ENCODE measurements at regions not wholly inside any gene's neighbourhood (a gene's known extent, or its start where the extent isn't known, plus 50 kb on each side); places are given as distances from the start of the nearest gene placed in this dataset.

DNA sequence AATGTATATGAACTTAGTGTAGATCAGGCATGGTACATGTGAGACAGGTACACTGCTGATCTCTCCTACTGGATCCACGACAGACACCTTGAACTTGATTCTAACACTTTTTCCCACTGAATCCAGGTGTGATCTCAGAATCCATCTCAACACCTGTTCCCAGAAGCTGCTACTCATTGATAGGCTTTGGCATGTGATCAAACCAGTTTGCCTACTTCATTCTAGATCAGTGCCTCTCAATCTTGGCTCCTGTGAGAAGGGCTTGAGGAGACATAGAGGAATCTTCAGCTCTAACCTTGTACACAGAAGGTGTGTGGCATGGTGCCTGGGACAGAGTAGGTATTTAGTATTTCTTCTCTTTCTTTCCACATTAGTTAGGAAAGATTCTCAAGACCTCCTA lies 212.3 kb upstream of the ATP5MC3 start:
- no peak overlapping the region for H3K4me3 ChIP-seq (ENCODE audit: low read depth, low read length)
- no peak for DNase-seq (ENCODE audit: low read depth)
- TF ChIP-seq, protein P1, sequence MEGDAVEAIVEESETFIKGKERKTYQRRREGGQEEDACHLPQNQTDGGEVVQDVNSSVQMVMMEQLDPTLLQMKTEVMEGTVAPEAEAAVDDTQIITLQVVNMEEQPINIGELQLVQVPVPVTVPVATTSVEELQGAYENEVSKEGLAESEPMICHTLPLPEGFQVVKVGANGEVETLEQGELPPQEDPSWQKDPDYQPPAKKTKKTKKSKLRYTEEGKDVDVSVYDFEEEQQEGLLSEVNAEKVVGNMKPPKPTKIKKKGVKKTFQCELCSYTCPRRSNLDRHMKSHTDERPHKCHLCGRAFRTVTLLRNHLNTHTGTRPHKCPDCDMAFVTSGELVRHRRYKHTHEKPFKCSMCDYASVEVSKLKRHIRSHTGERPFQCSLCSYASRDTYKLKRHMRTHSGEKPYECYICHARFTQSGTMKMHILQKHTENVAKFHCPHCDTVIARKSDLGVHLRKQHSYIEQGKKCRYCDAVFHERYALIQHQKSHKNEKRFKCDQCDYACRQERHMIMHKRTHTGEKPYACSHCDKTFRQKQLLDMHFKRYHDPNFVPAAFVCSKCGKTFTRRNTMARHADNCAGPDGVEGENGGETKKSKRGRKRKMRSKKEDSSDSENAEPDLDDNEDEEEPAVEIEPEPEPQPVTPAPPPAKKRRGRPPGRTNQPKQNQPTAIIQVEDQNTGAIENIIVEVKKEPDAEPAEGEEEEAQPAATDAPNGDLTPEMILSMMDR (IDR thresholded peaks at IDR 0.05; ENCODE audit: insufficient read depth, low read length), result no peak

DNA sequence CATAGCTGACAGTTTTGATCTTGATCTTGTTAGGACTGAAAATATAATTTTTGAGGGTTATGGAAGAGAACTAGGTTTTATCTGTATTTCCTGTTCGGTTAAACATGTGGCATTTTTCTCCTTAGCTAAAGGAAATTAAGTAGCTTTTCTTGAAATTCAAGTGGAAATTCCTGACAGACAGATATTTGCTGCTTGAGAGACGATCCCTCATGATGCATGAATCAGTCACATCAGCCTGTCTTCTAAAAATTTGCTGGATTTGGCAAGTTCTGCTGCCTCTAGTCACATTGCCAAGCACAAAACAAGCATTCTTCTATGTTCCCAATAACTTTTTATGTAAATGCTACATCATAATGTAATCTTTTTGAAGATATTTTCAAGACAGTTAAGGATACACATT lies 201.8 kb upstream of the ATP5MC3 start:
- no peak overlapping the region for H3K4me3 ChIP-seq (ENCODE audit: low read depth, low read length)
- DNase-seq (ENCODE audit: low read depth), result no peak
- TF ChIP-seq, protein P1 (IDR thresholded peaks at IDR 0.05; ENCODE audit: insufficient read depth, low read length), result no peak

DNA sequence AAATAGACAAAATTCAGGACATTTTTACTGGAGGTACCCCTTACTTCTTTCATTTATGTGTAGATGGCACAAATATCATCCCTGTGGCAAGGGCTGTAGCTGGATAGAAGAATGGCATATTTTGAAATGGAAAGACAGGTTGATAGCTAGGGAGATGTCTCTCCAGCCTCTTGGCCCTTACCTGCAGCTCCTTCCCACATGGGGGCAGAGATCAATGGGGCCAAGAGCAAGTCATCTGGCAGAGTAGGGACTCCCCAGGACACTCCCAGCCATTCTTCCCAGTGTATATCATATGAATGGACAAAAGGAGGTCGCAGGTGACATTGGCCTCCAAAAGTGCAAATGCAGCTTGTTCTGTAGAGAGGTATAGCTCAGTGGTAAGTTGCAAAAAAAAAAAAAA lies 192.2 kb upstream of the ATP5MC3 start:
- DNase-seq (ENCODE audit: low read depth), result no peak
- H3K4me3 ChIP-seq (ENCODE audit: low read depth, low read length), result no peak overlapping the region
- TF ChIP-seq, protein P1 (IDR thresholded peaks at IDR 0.05; ENCODE audit: insufficient read depth, low read length), result no peak

DNA sequence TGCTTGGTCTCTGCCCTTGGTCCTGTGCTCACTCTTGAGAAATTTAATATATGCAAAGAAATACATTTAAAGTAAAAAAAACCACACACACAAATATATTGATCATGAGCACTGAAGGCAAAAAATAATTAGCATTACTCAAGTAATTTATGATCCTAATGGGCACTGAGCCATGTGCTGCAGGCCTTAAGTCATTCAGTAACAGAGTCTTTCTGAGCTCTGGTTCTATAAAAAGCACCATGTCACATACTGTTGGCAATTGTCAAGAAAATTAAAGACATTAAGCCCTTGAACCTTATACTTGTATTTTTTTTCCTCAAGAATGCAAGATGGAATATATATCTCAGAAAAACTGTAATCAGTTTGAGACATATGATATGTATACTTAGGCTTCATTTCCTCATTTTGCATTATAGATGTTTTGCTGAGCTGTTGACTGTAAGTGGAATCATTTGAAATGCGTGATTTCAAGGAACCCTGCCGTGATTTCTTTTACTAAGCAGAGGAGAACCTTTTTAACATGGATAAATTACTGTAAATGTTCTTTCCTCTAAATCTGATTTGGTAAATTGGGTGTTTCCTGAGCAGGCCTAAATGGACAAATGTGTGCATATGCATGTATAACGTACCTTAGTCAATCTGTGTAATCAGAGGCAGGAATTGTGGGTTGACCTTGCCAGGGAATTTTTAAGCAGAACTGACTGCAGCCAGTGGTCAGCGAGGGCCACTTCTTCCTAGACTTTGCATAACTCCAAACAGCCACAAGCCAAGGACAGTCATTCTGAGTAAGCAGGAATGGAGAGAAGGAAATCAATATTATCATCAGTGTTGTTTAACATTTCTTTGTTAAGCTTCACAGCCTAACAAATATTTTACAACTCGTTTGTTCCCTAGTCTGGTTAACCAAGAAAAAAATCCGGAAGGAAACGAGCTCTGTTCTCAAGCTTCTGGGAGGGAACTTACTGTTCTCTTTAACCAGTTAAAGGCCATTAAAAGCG lies 191.5 kb upstream of the ATP5MC3 start:
- TF ChIP-seq, protein P1 (IDR thresholded peaks at IDR 0.05; ENCODE audit: insufficient read depth, low read length), result no peak
- no peak overlapping the region for H3K4me3 ChIP-seq (ENCODE audit: low read depth, low read length)
- peak; percentile 24 for DNase-seq (ENCODE audit: low read depth)

DNA sequence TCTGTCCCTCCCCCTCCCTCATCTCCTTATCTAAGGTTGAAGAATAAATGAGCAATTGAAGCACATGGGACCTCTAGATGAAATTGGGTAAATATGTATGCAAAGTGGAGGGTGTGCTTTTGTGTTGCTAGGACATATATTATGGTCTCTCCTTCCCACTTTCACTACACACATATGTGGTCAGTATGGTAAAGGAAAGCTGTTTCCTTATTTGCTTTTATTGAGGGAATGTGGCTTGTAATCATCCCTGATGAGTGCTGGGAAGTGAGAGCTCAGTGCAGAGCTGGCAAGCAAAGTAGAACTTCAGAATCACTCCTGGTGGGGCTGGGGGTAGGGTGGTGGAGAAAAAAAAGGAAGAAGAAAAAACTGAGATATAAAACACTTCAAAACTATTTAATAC lies 189.9 kb upstream of the ATP5MC3 start:
- TF ChIP-seq, protein P1 (IDR thresholded peaks at IDR 0.05; ENCODE audit: insufficient read depth, low read length), result no peak
- H3K4me3 ChIP-seq (ENCODE audit: low read depth, low read length), result no peak overlapping the region

DNA sequence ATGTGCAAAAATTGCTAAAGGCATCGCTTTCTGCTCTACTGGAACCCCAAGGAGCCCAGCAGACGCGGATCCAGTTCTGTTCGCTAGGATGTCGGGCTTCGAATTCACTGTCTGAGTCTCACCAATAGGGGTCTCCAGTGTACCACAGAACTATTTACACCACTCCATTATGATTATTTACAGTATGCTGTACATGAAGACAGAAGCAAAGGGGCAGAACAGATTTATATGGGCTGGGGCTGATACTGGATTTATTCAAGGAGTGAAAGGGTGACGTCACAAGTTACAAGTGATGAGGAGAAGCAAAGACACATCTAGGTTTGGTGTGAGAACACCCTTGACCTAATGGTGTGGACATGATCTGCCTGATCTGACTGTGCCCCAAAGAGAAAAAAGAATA lies 185.3 kb upstream of the ATP5MC3 start:
- TF ChIP-seq, protein P1 (IDR thresholded peaks at IDR 0.05; ENCODE audit: insufficient read depth, low read length), result peak; percentile 80
- H3K4me3 ChIP-seq (ENCODE audit: low read depth, low read length), result no peak overlapping the region
- DNase-seq (ENCODE audit: low read depth), result peak; percentile 57

More for the DNA sequence above, 189.9 kb upstream of the ATP5MC3 start:
- DNase-seq (ENCODE audit: low read depth), result no peak

Data from fibroblast of the aortic adventitia (primary cell).